ENCODE measurements at regions not wholly inside any gene's neighbourhood (a gene's known extent, or its start where the extent isn't known, plus 50 kb on each side); places are given as distances from the start of the nearest gene placed in this dataset.

DNA sequence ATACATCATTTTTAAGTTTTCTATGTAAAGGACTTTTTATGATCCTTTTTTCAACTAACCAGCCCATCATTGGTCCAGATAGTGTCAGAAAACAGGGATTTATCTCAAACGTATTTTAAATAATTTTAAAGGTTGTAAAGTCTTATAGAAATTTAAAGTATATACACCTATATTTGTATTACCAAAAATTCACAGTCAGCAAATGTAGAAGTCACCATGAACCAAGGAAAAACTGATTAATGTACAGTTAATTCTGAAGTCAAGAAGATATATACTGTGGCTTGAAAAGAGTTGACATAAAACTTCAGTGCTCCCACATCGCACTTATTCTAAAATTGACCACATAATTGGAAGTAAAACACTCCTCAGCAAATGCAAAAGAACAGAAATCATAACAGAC is 52.4 kb upstream of the MAP2 start:
- Histone ChIP-seq H3K79me2 (ENCODE audit: control insufficient read depth, insufficient read depth, low read length) (no peaks in the 10 kb centered on the region), H3K36me3 (ENCODE audit: control insufficient read depth, insufficient read depth, low read length) (no peaks in the 10 kb centered on the region), H3K9ac (ENCODE audit: insufficient read depth, low read length) (no peak overlapping the region), H4K20me1 (ENCODE audit: control insufficient read depth, extremely low read depth, insufficient read depth, low read length) (no peaks in the 10 kb centered on the region), H3K27me3 (ENCODE audit: control insufficient read depth, insufficient read depth, low read length) (no peaks in the 10 kb centered on the region), H3K27ac (ENCODE audit: insufficient read depth, low read length) (no peak overlapping the region), H3K4me1 (ENCODE audit: control insufficient read depth, extremely low read depth, insufficient read depth, low read length) (peaks cover 3% of the 10 kb centered on the region), H2AFZ (ENCODE audit: low read length) (no peak overlapping the region), H3K9me3 (ENCODE audit: control insufficient read depth, insufficient read depth, low read depth, low read length) (no peaks in the 10 kb centered on the region), H3K4me3 (replicated peaks in 1 of 4; ENCODE audit: control extremely low read depth in 1 of 4, insufficient read depth in 1 of 4, low read depth in 3 of 4, low read length in 4 of 4) (no peak overlapping the region), H3K4me2 (ENCODE audit: extremely low read depth, insufficient read depth, low read length) (no peak overlapping the region)
- no peak for DNase-seq (ENCODE audit: low read depth in 2 of 2)
- TF ChIP-seq EZH2 (IDR thresholded peaks at IDR 0.05; ENCODE audit: low read length, missing control alignments) (no peak), CTCF (conservative IDR thresholded peaks at IDR 0.05 in 1 of 2, IDR thresholded peaks at IDR 0.05 in 1 of 2; ENCODE audit: low read depth in 1 of 2, low read length in 2 of 2) (no peak)
